ENCODE measurements at regions not wholly inside any gene's neighbourhood (a gene's known extent, or its start where the extent isn't known, plus 50 kb on each side); places are given as distances from the start of the nearest gene placed in this dataset.
"Not testable (repeated sequence)": the region's sequence is repeated elsewhere in the genome, so short reads cannot be mapped to it uniquely, and the experiment has no call there.

DNA sequence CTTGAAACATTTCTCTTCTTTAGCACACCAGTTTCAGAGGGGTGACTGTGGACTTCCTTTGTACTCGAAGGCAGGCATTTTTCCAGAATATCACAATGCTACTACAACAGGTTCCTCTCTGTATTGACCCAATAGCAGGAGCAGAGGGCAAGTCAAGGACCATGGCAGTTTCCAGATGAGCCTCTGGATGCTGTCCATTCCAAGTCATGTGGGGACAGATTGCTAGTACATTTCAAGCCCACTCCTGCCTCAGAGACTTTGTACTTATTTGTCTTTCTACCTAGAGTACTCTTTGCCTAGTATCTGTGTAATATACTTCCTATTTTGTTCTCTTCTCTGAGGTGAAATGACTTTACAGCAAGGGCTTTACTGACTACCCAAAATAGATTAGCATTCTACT is 373.9 kb downstream of the PIK3C3 start:
- no peak for DNase-seq (ENCODE audit: low spot score)

GRCh38 chr18:42330296-42330695 is 375.3 kb downstream of the PIK3C3 start:
- no peak for DNase-seq (ENCODE audit: low spot score)

GRCh38 chr18:42333558-42333957 is 378.5 kb downstream of the PIK3C3 start:
- DNase-seq (ENCODE audit: low spot score): no peak

- no peak for DNase-seq (ENCODE audit: low spot score)
Measured at GRCh38 chr18:42334931-42335330, 379.9 kb downstream of the PIK3C3 start.

DNA sequence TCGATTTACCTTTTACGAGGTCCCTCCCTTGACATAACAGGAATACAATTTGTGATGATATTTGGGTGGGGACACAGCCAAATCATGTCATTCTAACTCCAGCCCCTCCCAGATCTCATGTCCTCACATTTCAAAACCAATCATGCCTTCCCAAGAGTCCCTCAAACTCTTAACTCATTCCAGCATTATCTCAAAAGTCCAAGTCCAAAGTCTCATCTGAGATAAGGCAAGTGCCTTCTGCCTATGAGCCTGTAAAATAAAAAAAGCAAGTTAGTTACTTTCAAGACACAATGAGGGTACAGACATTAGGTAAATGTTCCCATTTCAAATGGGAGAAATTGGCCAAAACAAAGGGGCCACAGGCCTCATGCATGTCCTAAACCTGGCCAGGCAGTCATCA is 381.1 kb downstream of the PIK3C3 start:
- DNase-seq (ENCODE audit: low spot score): no peak

DNA sequence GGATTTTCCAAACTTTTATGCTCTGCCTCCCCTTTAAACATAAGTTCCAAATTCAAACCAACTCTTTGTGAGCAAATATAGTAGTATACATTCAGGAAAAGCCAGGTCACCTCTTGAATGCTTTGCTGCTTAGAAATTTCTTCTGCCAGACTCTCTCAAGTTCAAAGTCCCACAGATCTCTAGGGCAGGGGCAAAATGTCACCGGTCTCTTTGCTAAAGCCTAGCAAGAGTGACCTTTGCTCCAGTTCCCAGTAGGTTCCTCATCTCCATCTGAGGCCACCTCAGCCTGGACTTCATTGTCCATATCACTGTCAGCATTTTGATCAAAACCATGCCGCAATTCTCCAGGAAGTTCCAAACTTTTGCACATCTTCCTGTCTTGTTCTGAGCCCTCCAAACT is 382.3 kb downstream of the PIK3C3 start:
- DNase-seq (ENCODE audit: low spot score): not testable (repeated sequence)

DNA sequence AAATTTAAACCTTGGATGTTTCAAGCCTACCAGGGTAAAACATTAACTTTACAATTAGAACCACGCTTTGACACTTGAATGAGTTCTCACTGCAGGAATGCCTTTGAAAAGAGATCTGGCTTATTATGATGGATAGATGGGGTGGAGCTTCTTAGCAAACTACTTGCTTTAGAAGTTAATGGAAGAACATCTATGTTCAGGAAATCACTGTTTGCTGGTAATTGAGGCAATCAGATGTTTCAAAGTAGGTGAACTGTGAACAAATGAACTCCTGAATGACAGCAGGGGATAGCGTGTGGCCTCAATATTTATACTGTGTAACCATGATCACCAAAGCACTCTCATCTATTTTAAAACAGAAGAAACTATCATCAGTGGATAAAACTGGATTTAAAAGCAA is 383.6 kb downstream of the PIK3C3 start:
- DNase-seq (ENCODE audit: low spot score): no peak

DNA sequence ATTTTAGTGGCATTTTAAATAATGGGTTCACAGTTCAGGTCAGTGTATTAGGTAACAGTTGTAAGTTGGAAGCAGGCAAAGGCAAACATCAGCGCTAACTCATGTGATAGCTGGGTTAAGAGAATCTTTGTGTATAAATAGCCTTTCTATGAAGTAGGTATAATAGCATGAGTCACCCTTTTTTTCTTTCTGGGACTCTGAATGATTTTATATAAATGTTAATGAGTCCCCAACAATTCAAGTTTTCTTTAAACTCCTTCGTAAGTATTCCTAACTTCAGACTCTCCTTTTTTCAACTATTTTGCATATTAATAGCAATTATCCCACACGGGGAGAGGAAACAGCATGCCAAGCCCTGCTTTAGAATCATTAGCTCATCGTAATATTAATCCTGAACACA is 384.3 kb downstream of the PIK3C3 start:
- DNase-seq (ENCODE audit: low spot score): no peak

GRCh38 chr18:42340423-42341009 is 385.5 kb downstream of the PIK3C3 start:
- DNase-seq (ENCODE audit: low spot score): no peak

- no peak for DNase-seq (ENCODE audit: low spot score)
Measured at GRCh38 chr18:42341423-42341822, 386.4 kb downstream of the PIK3C3 start.

DNA sequence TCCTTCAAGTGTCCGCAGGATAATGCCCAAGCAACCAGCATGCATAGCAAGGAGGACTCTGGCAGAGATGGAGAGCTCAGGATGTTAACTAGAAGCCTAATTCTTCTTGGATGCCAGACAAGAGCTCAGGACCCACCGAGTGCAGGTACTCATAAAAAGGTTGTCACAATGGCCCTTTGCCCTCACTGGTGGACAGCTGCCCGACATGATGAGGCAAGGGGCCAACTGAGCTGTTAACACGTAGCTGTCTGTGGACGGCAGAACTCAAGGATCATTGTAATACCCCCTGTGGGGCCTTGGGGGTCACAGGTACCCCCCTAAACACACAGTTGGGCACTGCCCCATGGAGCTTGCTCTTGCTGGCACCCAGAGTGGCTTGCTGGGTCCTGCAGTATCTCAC is 393.7 kb downstream of the PIK3C3 start:
- DNase-seq (ENCODE audit: low spot score): no peak

DNA sequence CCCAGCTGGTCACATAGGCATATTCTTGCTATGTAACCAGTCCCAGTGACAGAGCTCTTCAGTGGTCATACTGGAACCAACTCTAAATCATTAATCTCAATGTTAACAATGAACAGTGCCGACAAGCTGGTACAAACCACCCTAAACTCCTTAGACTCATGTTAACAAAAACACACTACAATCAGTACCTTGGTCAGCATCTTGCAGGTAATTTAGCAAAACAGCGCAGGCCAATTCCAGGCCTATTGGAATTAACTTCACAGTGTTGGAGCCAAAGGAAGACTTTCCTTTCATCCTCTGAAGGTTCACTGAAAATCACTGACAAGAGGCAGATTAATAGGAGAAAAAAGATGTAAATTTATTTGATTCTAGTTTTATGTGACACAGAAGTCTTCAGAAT is 396.4 kb downstream of the PIK3C3 start:
- no peak for DNase-seq (ENCODE audit: low spot score)

- no peak for DNase-seq (ENCODE audit: low spot score)
Measured at GRCh38 chr18:42360716-42361115, 405.7 kb downstream of the PIK3C3 start.

DNA sequence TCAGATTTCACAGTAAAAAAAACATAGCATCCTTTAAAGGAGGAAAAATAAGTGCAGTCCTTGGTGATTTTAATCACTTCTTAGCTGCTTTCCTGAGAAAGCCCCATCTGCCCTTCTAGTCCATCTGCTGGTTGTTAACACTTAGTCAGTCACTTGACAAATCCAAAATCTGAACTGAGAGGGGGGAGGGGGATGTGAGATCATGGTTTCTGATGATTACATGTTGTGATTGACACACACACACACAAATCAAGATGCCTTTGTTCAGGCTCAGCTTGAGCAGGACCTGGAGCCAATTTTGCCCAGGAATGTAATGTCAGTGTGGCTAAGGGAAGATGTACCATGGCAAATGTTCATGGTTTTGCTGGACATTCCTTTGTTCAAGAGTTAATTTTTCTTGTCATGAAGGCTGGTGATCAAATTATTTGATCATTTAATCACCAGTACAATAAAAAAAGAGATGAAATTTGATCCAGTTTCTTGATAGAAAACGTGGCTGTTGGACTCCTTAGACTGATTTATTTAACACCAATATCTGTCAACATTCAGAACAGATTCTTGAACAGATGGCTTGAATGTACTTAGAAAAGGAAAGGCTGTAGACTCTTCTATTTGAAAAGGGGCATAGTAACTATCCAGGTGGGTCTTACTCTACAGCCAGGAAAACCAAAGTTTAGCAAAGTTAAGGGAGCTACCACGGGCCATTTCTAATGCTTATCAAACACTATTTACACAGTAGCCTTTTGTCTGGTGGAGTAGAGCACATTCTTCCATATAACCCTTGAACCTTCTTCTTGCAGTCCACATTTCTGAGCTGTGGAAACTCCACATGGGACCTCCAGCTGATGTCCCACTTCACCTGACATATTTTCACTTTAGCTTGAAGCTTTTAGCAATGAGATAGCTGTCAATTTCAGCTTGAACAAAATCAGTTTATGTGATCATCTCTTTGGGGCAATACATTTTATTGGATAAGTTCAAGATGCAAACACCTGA is 408.7 kb downstream of the PIK3C3 start:
- DNase-seq (ENCODE audit: low spot score): no peak

DNA sequence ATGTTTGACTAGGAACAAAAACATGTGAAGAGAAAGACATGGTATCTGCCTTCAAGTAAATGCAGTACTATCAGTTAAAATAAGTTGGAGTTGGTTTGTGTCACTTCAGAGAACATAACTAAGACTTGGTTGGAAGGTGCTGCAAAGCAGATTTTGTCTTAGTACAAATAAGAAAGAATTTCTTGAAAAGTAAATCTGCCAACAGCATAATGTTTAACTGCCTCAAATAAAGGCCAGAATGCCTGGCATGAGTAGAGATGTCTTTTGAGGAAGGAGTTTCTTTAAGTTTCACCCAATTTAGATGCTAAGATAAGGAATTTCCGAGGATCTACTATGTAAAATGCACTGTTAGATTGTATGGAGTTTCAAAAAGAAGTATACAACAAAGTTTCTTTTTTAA is 409.7 kb downstream of the PIK3C3 start:
- DNase-seq (ENCODE audit: low spot score): no peak

GRCh38 chr18:42365591-42365990 is 410.6 kb downstream of the PIK3C3 start:
- DNase-seq (ENCODE audit: low spot score): no peak

- DNase-seq (ENCODE audit: low spot score): no peak
Measured at GRCh38 chr18:42373584-42373983, 418.6 kb downstream of the PIK3C3 start.

- DNase-seq (ENCODE audit: low spot score): no peak
Measured at GRCh38 chr18:42374961-42375360, 419.9 kb downstream of the PIK3C3 start.

DNA sequence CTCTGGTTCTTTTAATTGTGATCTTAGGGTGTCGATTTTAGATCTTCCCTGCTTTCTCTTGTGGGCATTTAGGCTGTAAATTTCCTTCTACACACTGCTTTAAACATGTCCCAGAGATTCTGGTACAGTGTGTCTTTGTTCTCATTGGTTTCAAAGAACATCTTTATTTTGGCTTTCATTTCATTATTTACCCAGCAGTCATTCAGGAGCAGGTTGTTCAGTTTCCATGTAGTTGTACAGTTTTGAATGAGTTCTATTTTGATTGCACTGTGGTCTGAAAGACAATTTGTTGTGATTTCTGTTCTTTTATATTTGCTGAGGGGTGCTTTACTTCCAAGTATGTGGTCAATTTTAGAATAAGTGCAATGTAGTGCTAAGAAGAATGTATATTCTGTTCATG is 423.8 kb downstream of the PIK3C3 start:
- DNase-seq (ENCODE audit: low spot score): not testable (repeated sequence)

DNA sequence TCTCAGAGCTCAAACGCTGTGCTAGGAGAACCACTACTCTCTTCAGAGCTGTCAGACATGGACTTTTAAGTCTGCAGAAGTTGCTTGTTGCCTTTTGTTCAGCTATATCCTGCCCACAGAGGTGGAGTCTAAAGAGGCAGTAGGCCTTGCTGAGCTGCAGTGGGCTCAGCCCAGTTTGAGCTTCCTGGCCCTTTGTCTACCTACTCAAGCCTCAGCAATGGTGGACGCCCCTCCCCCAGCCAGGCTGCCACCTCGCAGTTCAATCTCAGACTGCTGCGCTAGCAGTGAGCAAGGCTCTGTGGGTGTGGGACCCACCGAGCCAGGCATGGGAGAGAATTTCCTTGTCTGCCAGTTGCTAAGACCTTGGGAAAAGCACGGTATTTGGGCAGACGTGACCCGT is 426.2 kb downstream of the PIK3C3 start:
- DNase-seq (ENCODE audit: low spot score): not testable (repeated sequence)

DNA sequence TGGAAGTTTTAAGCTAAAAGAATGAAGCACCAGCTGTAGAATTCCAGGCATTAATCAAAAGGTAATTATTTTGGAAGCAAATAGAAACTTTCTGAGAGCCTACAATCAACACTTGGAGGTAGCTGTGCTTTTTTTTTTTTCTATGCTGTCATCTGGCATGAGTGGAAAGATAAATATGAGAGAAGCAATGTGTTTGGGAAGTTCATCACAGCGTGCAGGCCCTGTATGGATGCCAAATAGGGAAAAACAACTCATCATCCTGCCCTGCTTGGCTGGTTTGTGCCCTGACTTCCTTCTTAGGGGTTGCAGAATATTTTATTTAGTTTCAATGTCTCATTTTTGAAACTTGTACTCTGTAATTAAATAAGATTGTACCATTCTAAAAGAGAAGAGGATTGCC is 437.4 kb downstream of the PIK3C3 start:
- no peak for DNase-seq (ENCODE audit: low spot score)

- no peak for DNase-seq (ENCODE audit: low spot score)
Measured at GRCh38 chr18:42392926-42393325, 437.9 kb downstream of the PIK3C3 start.

- no peak for DNase-seq (ENCODE audit: low spot score)
Measured at GRCh38 chr18:42394238-42394637, 439.2 kb downstream of the PIK3C3 start.

Data from LoVo (cell line).